ENCODE measurements at regions not wholly inside any gene's neighbourhood (a gene's known extent, or its start where the extent isn't known, plus 50 kb on each side); places are given as distances from the start of the nearest gene placed in this dataset.

GRCh38 chr5:68356216-68356615 lies 140.7 kb downstream of the PIK3R1 start:
- TF ChIP-seq CTCF (conservative IDR thresholded peaks at IDR 0.05 in 1 of 2, IDR thresholded peaks at IDR 0.05 in 1 of 2; ENCODE audit: extremely low read depth in 1 of 2, insufficient read depth in 1 of 2, low read depth in 1 of 2, low read length in 2 of 2), result no peak
- TF ChIP-seq EZH2 (IDR thresholded peaks at IDR 0.05; ENCODE audit: borderline replicate concordance, low read length), result no peak
